GM12878 (cell line): ENCODE measurements at regions not wholly inside any gene's neighbourhood (a gene's known extent, or its start where the extent isn't known, plus 50 kb on each side); places are given as distances from the start of the nearest gene placed in this dataset.

Source experiments
- ATAC-seq: fragments of 200-7000 bp; cut with Tn5 transposase; 3 replicates; pipeline ENCODE4 v1.9.1; 2020; ENCODE audit warnings: mild to moderate bottlenecking, moderate library complexity
- BruUV-seq: library from RNA; stranded (reverse); fragments of 400-500 nt; replicated peaks from 2 replicates; lab custom pipeline; 2021; lab: Mats Ljungman, UMichigan
- CTCF ChIA-PET: fragments of 300-600 bp; sonication (Branson Sonifier 250); formaldehyde crosslinking; extraction: SDS; loops from one replicate; lab custom pipeline; 2021; ENCODE audit warnings: inconsistent platforms; lab: Yijun Ruan, JAX
- POLR2A ChIA-PET: fragments of 350-600 bp; formaldehyde crosslinking; extraction: SDS; loops from one replicate; lab custom pipeline; 2021; ENCODE audit warnings: inconsistent platforms; lab: Charles Lee
- RAD21 ChIA-PET: fragments of 300-600 bp; sonication (Branson Sonifier 250); formaldehyde crosslinking; loops from one replicate; lab custom pipeline; 2023; ENCODE audit warnings: antibody characterized with exemption; ENCODE audit not compliant: unreplicated experiment; lab: Charles Lee
- SMC1A ChIA-PET: fragments of 300-600 bp; sonication (Branson Sonifier 250); formaldehyde crosslinking; loops from one replicate; lab custom pipeline; 2023; ENCODE audit not compliant: unreplicated experiment, uncharacterized antibody; lab: Charles Lee
- DNase-seq: peaks from one replicate; pipeline ENCODE4 v3.0.0-alpha.2; 2011; ENCODE audit warnings: low read depth, low spot score
- FAIRE-seq: peaks from 3 replicates; lab custom pipeline; 2011; peaks lifted over from hg19 to GRCh38; lab: Jason Lieb, UNC
- H2AFZ ChIP-seq: 2 replicates; pipeline ENCODE4 v1.6.0; 2011; ENCODE audit warnings: low read depth, low read length, control low read depth; ENCODE audit not compliant: control insufficient read depth
- H3K27ac ChIP-seq: 2 replicates; pipeline ENCODE4 v1.5.1; 2011; ENCODE audit warnings: control low read depth; ENCODE audit not compliant: control insufficient read depth, insufficient read depth
- H3K27me3 ChIP-seq, 2 experiments: replicated peaks in 1 of 2; 2 replicates each; pipeline versions ENCODE4 v1.6.0 to v1.6.1; 2011; ENCODE audit warnings: low read length in 1 of 2; ENCODE audit not compliant: control insufficient read depth in 2 of 2, insufficient read depth in 2 of 2
- H3K36me3 ChIP-seq, 2 experiments: 2 replicates each; pipeline ENCODE4 v1.5.1; 2011; ENCODE audit warnings: low read length in 1 of 2; ENCODE audit not compliant: control insufficient read depth in 2 of 2, insufficient read depth in 2 of 2
- H3K4me1 ChIP-seq: 2 replicates; pipeline ENCODE4 v1.6.1; 2011; ENCODE audit warnings: mild to moderate bottlenecking, low read length, moderate library complexity, mixed read lengths; ENCODE audit not compliant: control insufficient read depth, insufficient read depth
- H3K4me2 ChIP-seq: 2 replicates; pipeline ENCODE4 v1.6.0; 2011; ENCODE audit warnings: control low read depth; ENCODE audit not compliant: control insufficient read depth, insufficient read depth
- H3K4me3 ChIP-seq: fragments of 200-600 bp; sonication (generic); 2 replicates; pipeline ENCODE4 v1.5.1; 2016
- H3K79me2 ChIP-seq: 2 replicates; pipeline ENCODE4 v1.6.0; 2011; ENCODE audit warnings: low read length; ENCODE audit not compliant: control insufficient read depth, insufficient read depth
- H3K9ac ChIP-seq: 2 replicates; pipeline ENCODE4 v1.8.0; 2011; ENCODE audit warnings: low read length, control low read depth, mixed read lengths; ENCODE audit not compliant: control insufficient read depth, insufficient read depth
- H3K9me3 ChIP-seq: replicated peaks from 3 replicates; pipeline ENCODE4 v1.5.1; 2011; ENCODE audit warnings: mild to moderate bottlenecking, low read length; ENCODE audit not compliant: control insufficient read depth, insufficient read depth
- H4K20me1 ChIP-seq: 2 replicates; pipeline ENCODE4 v1.6.0; 2011; ENCODE audit not compliant: control insufficient read depth, insufficient read depth
- BACH1 ChIP-seq: fragments of 450-650 bp; IDR thresholded peaks from 2 replicates; pipeline ENCODE4 v1.6.1; 2017; ENCODE audit warnings: mild to moderate bottlenecking, borderline replicate concordance
- CBX5 ChIP-seq: sonication (generic); IDR thresholded peaks from 2 replicates; pipeline ENCODE4 v1.6.1; 2016; ENCODE audit warnings: low read depth, moderate library complexity, mild to moderate bottlenecking, inconsistent platforms
- CREB1 ChIP-seq: IDR thresholded peaks from 2 replicates; pipeline ENCODE4 v1.6.1; 2012; ENCODE audit warnings: low read depth, mild to moderate bottlenecking, inconsistent platforms
- E2F4 ChIP-seq: IDR thresholded peaks from 2 replicates; pipeline ENCODE4 v1.6.1; 2012; ENCODE audit warnings: low read depth, low read length, improper control_type of control experiment
- EGR1 ChIP-seq, 2 experiments: IDR thresholded peaks; 1 replicate in 1 of 2; 2 replicates in 1 of 2; pipeline ENCODE4 v1.6.1; 2011 to 2012; ENCODE audit warnings: low read depth in 2 of 2, low read length in 2 of 2, borderline replicate concordance in 1 of 2, mild to moderate bottlenecking in 1 of 2, moderate library complexity in 1 of 2
- FOXM1 ChIP-seq: IDR thresholded peaks from 2 replicates; pipeline ENCODE4 v1.6.1; 2012; ENCODE audit warnings: low read depth, mild to moderate bottlenecking, inconsistent platforms, low read length, moderate library complexity
- GATAD2B ChIP-seq: fragments of 450-650 bp; conservative IDR thresholded peaks from 2 replicates; pipeline ENCODE4 v1.6.1; 2017; ENCODE audit warnings: low read depth, mild to moderate bottlenecking, moderate library complexity
- HDAC2 ChIP-seq: fragments of 200-600 bp; sonication (generic); IDR thresholded peaks from 2 replicates; pipeline ENCODE4 v1.6.1; 2017
- NFYA ChIP-seq: IDR thresholded peaks from 2 replicates; pipeline ENCODE4 v1.6.1; 2011; ENCODE audit warnings: low read depth, mild to moderate bottlenecking, low read length, improper control_type of control experiment, borderline replicate concordance
- NR2F1 ChIP-seq: fragments of 450-650 bp; conservative IDR thresholded peaks from 2 replicates; pipeline ENCODE4 v1.6.1; 2017; ENCODE audit warnings: mild to moderate bottlenecking
- RAD51 ChIP-seq: fragments of 450-650 bp; IDR thresholded peaks from 2 replicates; pipeline ENCODE4 v1.6.1; 2016; ENCODE audit warnings: moderate library complexity, mild to moderate bottlenecking, inconsistent platforms
- SMARCA5 ChIP-seq: fragments of 450-650 bp; IDR thresholded peaks from 2 replicates; pipeline ENCODE4 v1.6.1; 2017; ENCODE audit warnings: mild to moderate bottlenecking
- SPI1 ChIP-seq: IDR thresholded peaks from 2 replicates; pipeline ENCODE4 v1.6.1; 2011; ENCODE audit warnings: low read depth, mild to moderate bottlenecking, low read length, moderate library complexity, borderline replicate concordance; ENCODE audit not compliant: insufficient read depth
- WGBS: methylation state at CpG from one replicate; pipeline ENCODE4 v1.1.6; 2016; ENCODE audit warnings: low lambda C conversion rate; ENCODE audit not compliant: insufficient replicate concordance, insufficient coverage; ENCODE audit errors: missing lambda C conversion rate; 5-methylcytosine and 5-hydroxymethylcytosine counted together
- in situ Hi-C: fragments of 300-500 bp; cut with MboI; formaldehyde crosslinking; loops from 9 replicates; pipeline ENCODE4 v1.14.3; 2018; ENCODE audit warnings: mixed read lengths
- intact Hi-C: fragments of 100-400 bp; cut with micrococcal nuclease; formaldehyde crosslinking; loops from one replicate; pipeline ENCODE4 v1.14.2; 2022; ENCODE audit not compliant: unreplicated experiment
- TF ChIP-seq, protein P1 (sequence below): fragments of 450-650 bp; IDR thresholded peaks from 2 replicates; pipeline ENCODE4 v1.6.1; 2018; ENCODE audit warnings: borderline replicate concordance, mild to moderate bottlenecking; ENCODE audit not compliant: partially characterized antibody
- TF ChIP-seq, protein P2 (sequence below): IDR thresholded peaks from 2 replicates; pipeline ENCODE4 v1.6.1; 2011; ENCODE audit warnings: mild to moderate bottlenecking, low read depth, low read length, moderate library complexity; ENCODE audit not compliant: insufficient replicate concordance

DNA sequence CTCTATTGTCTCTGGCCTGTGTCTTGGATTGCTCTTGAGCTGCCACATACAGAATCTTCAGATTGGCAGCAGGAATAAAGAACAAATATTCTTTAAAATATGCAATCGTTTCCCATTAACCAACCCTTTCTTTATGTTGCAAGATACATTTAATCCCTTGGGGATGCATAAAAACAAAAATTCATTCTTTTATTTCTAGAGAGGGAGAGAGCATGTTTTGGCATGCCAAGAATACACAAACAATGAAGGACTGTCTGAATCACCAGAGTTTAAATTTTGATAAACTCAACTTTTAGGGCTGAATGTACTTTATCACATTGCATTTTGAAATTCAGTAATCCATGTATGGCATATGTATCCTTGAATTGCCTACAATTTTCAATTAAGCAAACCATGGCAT, 154.3 kb upstream of the SEMA3D start (continued):
- no peak for TF ChIP-seq E2F4
- TF ChIP-seq, all 136 proteins: peak for 0

DNA sequence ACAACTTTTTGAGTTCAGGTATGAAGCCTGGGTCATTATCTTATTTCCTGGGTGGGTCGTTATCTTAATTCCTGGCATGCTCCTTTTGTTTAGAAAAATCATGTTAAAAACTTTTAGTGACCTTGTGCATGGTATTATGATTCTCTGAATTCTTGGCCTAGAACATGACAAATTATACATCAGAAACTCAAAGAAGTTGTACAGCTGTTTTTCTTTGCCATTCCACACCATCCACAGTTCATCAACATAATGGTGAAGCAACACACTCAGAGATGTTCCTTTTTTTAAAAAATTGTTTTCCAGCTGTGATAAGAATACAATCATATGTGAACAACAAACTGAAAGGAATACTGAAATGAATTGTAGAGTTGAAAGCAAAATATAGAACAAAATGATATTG, 149.2 kb upstream of the SEMA3D start:
- Histone ChIP-seq H3K27me3 (no peaks in the 10 kb centered on the region), H3K4me1 (no peaks in the 10 kb centered on the region), H4K20me1 (no peaks in the 10 kb centered on the region), H3K4me2 (no peak overlapping the region), H3K9ac (no peak overlapping the region), H3K4me3 (no peak overlapping the region), H3K9me3 (no peaks in the 10 kb centered on the region), H2AFZ (no peak overlapping the region), H3K27ac (no peak overlapping the region), H3K79me2 (no peaks in the 10 kb centered on the region), H3K36me3 (no peaks in the 10 kb centered on the region)
- WGBS, result 0% methylated on average over 1 of the region's 1 CpG
- FAIRE-seq (no peak), ATAC-seq (no peak), DNase-seq (no peak)
- TF ChIP-seq HDAC2, result no peak
- no peak for TF ChIP-seq CREB1
- no peak for TF ChIP-seq BACH1
- TF ChIP-seq, protein P1, sequence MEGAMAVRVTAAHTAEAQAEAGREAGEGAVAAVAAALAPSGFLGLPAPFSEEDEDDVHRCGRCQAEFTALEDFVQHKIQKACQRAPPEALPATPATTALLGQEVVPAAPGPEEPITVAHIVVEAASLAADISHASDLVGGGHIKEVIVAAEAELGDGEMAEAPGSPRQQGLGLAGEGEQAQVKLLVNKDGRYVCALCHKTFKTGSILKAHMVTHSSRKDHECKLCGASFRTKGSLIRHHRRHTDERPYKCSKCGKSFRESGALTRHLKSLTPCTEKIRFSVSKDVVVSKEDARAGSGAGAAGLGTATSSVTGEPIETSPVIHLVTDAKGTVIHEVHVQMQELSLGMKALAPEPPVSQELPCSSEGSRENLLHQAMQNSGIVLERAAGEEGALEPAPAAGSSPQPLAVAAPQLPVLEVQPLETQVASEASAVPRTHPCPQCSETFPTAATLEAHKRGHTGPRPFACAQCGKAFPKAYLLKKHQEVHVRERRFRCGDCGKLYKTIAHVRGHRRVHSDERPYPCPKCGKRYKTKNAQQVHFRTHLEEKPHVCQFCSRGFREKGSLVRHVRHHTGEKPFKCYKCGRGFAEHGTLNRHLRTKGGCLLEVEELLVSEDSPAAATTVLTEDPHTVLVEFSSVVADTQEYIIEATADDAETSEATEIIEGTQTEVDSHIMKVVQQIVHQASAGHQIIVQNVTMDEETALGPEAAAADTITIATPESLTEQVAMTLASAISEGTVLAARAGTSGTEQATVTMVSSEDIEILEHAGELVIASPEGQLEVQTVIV, result no peak
- TF ChIP-seq SMARCA5, result no peak
- no peak for TF ChIP-seq GATAD2B
- no peak for TF ChIP-seq NR2F1
- no peak for TF ChIP-seq EGR1 (IDR thresholded peaks at IDR 0.05; ENCODE audit: borderline replicate concordance in 1 of 2, low read depth in 2 of 2, low read length in 2 of 2)
- TF ChIP-seq FOXM1, result no peak
- no peak for TF ChIP-seq SPI1
- TF ChIP-seq NFYA, result no peak
- TF ChIP-seq, protein P2, sequence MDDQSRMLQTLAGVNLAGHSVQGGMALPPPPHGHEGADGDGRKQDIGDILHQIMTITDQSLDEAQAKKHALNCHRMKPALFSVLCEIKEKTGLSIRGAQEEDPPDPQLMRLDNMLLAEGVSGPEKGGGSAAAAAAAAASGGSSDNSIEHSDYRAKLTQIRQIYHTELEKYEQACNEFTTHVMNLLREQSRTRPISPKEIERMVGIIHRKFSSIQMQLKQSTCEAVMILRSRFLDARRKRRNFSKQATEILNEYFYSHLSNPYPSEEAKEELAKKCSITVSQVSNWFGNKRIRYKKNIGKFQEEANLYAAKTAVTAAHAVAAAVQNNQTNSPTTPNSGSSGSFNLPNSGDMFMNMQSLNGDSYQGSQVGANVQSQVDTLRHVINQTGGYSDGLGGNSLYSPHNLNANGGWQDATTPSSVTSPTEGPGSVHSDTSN, result no peak
- TF ChIP-seq RAD51, result no peak
- TF ChIP-seq CBX5, result no peak
- ChIA-PET POLR2A (no interaction called here), SMC1A (no interaction called here), RAD21 (no interaction called here), CTCF (no interaction called here)
- in situ Hi-C loops, result no loop called here
- intact Hi-C loops, result no loop called here
- no TSS peak for BruUV-seq
